SK-N-SH (cell line): ENCODE measurements at regions not wholly inside any gene's neighbourhood (a gene's known extent, or its start where the extent isn't known, plus 50 kb on each side); places are given as distances from the start of the nearest gene placed in this dataset.

Source experiments
- CTCF ChIA-PET: fragments of 300-600, 350-600 bp; formaldehyde crosslinking; extraction: SDS; loops from one replicate; lab custom pipeline; 2021; lab: Yijun Ruan, JAX
- POLR2A ChIA-PET: fragments of 350-600 bp; sonication (Branson Sonifier 250); formaldehyde crosslinking; extraction: SDS; loops from one replicate; lab custom pipeline; 2020; ENCODE audit warnings: antibody characterized with exemption, inconsistent platforms; lab: Yijun Ruan, JAX
- DNase-seq: peaks from one replicate; pipeline ENCODE4 v3.0.0; 2012
- H2AFZ ChIP-seq: fragments of 200-600 bp; sonication (generic); 2 replicates; pipeline ENCODE4 v1.8.1; 2016; ENCODE audit warnings: antibody characterized with exemption, mild to moderate bottlenecking, low read depth
- H3F3A ChIP-seq: fragments of 200-600 bp; sonication (generic); replicated peaks from 2 replicates; pipeline ENCODE3; 2016; ENCODE audit warnings: antibody characterized with exemption, mild to moderate bottlenecking; ENCODE audit not compliant: insufficient read depth
- H3K27ac ChIP-seq, 2 experiments: fragments of 200-500 bp in 1 of 2; fragments of 200-600 bp in 1 of 2; sonication (Bioruptor generic) in 1 of 2; sonication (generic), shearing (Covaris generic) in 1 of 2; 2 replicates each; pipeline versions ENCODE4 v1.5.1 to v1.6.1; 2014 to 2016; ENCODE audit warnings: low read depth in 2 of 2, inconsistent platforms in 1 of 2, low read length in 1 of 2, mild to moderate bottlenecking in 1 of 2, mixed read lengths in 1 of 2
- H3K27me3 ChIP-seq: fragments of 200-600 bp; sonication (generic), shearing (Covaris generic); 2 replicates; pipeline ENCODE4 v1.6.1; 2016; ENCODE audit warnings: mixed run types; ENCODE audit not compliant: insufficient read depth
- H3K36me3 ChIP-seq, 2 experiments: fragments of 200-500 bp in 1 of 2; fragments of 200-600 bp in 1 of 2; sonication (Bioruptor generic) in 1 of 2; sonication (generic) in 1 of 2; replicated peaks in 1 of 2; 2 replicates each; pipeline versions ENCODE3 to v1.5.1; 2014 to 2016; ENCODE audit warnings: low read length in 1 of 2, mild to moderate bottlenecking in 1 of 2; ENCODE audit not compliant: insufficient read depth in 2 of 2, control insufficient read depth in 1 of 2
- H3K4me1 ChIP-seq, 2 experiments: fragments of 200-500 bp in 1 of 2; fragments of 200-600 bp in 1 of 2; sonication (Bioruptor generic) in 1 of 2; sonication (generic), shearing (Covaris generic) in 1 of 2; 2 replicates each; pipeline versions ENCODE4 v1.5.1 to v1.6.1; 2014 to 2016; ENCODE audit warnings: low read depth in 1 of 2, low read length in 1 of 2, mixed run types in 1 of 2; ENCODE audit not compliant: insufficient read depth in 2 of 2, control insufficient read depth in 1 of 2
- H3K4me2 ChIP-seq: fragments of 200-600 bp; sonication (generic), shearing (Covaris generic); 2 replicates; pipeline ENCODE4 v1.6.1; 2017; ENCODE audit warnings: mixed run types
- H3K4me3 ChIP-seq, 2 experiments: fragments of 200-500 bp in 1 of 2; fragments of 200-600 bp in 1 of 2; sonication (Bioruptor generic) in 1 of 2; sonication (generic), shearing (Covaris generic) in 1 of 2; 2 replicates each; pipeline versions ENCODE4 v1.5.1 to v1.8.1; 2014 to 2016; ENCODE audit warnings: low read depth in 2 of 2, inconsistent platforms in 1 of 2, low read length in 1 of 2, mild to moderate bottlenecking in 1 of 2, mixed read lengths in 1 of 2, moderate library complexity in 1 of 2
- H3K79me2 ChIP-seq: fragments of 200-600 bp; sonication (generic); 2 replicates; pipeline ENCODE4 v1.8.1; 2017; ENCODE audit warnings: mild to moderate bottlenecking; ENCODE audit not compliant: insufficient read depth
- H3K9ac ChIP-seq: fragments of 200-600 bp; sonication (generic); 2 replicates; pipeline ENCODE4 v1.6.1; 2017; ENCODE audit warnings: mixed run types
- H3K9me2 ChIP-seq: fragments of 200-600 bp; sonication (generic); 2 replicates; pipeline ENCODE4 v1.6.1; 2017; ENCODE audit warnings: mixed run types
- H3K9me3 ChIP-seq: fragments of 200-600 bp; sonication (generic); 2 replicates; pipeline ENCODE4 v1.6.1; 2017; ENCODE audit warnings: mixed run types, mild to moderate bottlenecking, moderate library complexity
- H4K20me1 ChIP-seq: fragments of 200-600 bp; sonication (generic); 2 replicates; pipeline ENCODE4 v1.6.1; 2017; ENCODE audit warnings: mild to moderate bottlenecking, mixed run types; ENCODE audit not compliant: insufficient read depth
- EP300 ChIP-seq, 2 experiments: IDR thresholded peaks; 2 replicates each; pipeline versions ENCODE4 v1.4.0 to v1.6.1; 2012; ENCODE audit warnings: borderline replicate concordance in 1 of 2, low read depth in 1 of 2, low read length in 1 of 2
- FOSL2 ChIP-seq: IDR thresholded peaks from 2 replicates; pipeline ENCODE4 v1.4.0; 2012; ENCODE audit warnings: low read depth, mild to moderate bottlenecking, moderate library complexity, borderline replicate concordance
- FOXJ3 ChIP-seq: sonication (generic); formaldehyde crosslinking; IDR thresholded peaks from 2 replicates; pipeline ENCODE4 v1.5.1; 2020; ENCODE audit warnings: mild to moderate bottlenecking, missing genetic modification reagents
- GABPA ChIP-seq: IDR thresholded peaks from 2 replicates; pipeline ENCODE4 v1.4.0; 2012; ENCODE audit warnings: low read depth, mild to moderate bottlenecking
- GATA2 ChIP-seq: sonication (generic); formaldehyde crosslinking; IDR thresholded peaks from 2 replicates; pipeline ENCODE4 v1.5.0; 2020; ENCODE audit warnings: mild to moderate bottlenecking, missing genetic modification reagents
- IRF3 ChIP-seq: fragments of 150-350 bp; IDR thresholded peaks from 2 replicates; pipeline ENCODE4 v1.6.1; 2016; ENCODE audit warnings: mild to moderate bottlenecking, low read depth, low read length
- JUND ChIP-seq: IDR thresholded peaks from 2 replicates; pipeline ENCODE4 v1.4.0; 2012
- MAX ChIP-seq: IDR thresholded peaks from 2 replicates; pipeline ENCODE4 v1.4.0; 2012; ENCODE audit warnings: low read depth
- MEF2A ChIP-seq: IDR thresholded peaks from 2 replicates; pipeline ENCODE4 v1.4.0; 2012; ENCODE audit warnings: low read depth, borderline replicate concordance
- NFIC ChIP-seq: IDR thresholded peaks from 2 replicates; pipeline ENCODE4 v1.4.0; 2012; ENCODE audit warnings: borderline replicate concordance
- POLR2AphosphoS5 ChIP-seq: IDR thresholded peaks from 2 replicates; pipeline ENCODE4 v1.6.1; 2012; ENCODE audit warnings: low read depth, low read length
- RCOR1 ChIP-seq: fragments of 150-350 bp; IDR thresholded peaks from 2 replicates; pipeline ENCODE4 v1.6.1; 2017; ENCODE audit warnings: antibody characterized with exemption, low read length
- SIN3A ChIP-seq: IDR thresholded peaks from 2 replicates; pipeline ENCODE4 v1.6.1; 2012; ENCODE audit warnings: low read depth, mild to moderate bottlenecking, low read length, moderate library complexity, borderline replicate concordance
- YY1 ChIP-seq: IDR thresholded peaks from 2 replicates; pipeline ENCODE4 v1.4.0; 2012; ENCODE audit warnings: low read depth, mild to moderate bottlenecking
- WGBS: methylation state at CpG from one replicate; pipeline ENCODE4 v1.1.6; 2017; ENCODE audit warnings: low lambda C conversion rate; 5-methylcytosine and 5-hydroxymethylcytosine counted together
- TF ChIP-seq, protein P1 (sequence below): IDR thresholded peaks from 2 replicates; pipeline ENCODE4 v1.6.1; 2012; ENCODE audit warnings: mild to moderate bottlenecking, low read depth, low read length, moderate library complexity
- TF ChIP-seq, protein P2 (sequence below): IDR thresholded peaks from 2 replicates; pipeline ENCODE4; 2012
- TF ChIP-seq, protein P3 (sequence below): fragments of 150-350 bp; IDR thresholded peaks from 2 replicates; pipeline ENCODE4 v1.6.1; 2017; ENCODE audit warnings: antibody characterized with exemption, low read length, low read depth, borderline replicate concordance

- TF ChIP-seq POLR2AphosphoS5 = no peak
- TF ChIP-seq, all 33 proteins: peak for 0
These were observed 1624.2 kb downstream of the SUCLG1 start (continued) for GRCh38 chr2:82834893-82835292.

- TF ChIP-seq NFIC = no peak
- no peak for TF ChIP-seq GATA2 (CRISPR knock-in tag)
- TF ChIP-seq POLR2AphosphoS5 = no peak
- TF ChIP-seq GABPA = no peak
- no peak for TF ChIP-seq EP300 (IDR thresholded peaks at IDR 0.05; ENCODE audit: borderline replicate concordance in 1 of 2, low read depth in 1 of 2, low read length in 1 of 2)
- TF ChIP-seq FOXJ3 (CRISPR knock-in tag) = no peak
- TF ChIP-seq, protein P1, sequence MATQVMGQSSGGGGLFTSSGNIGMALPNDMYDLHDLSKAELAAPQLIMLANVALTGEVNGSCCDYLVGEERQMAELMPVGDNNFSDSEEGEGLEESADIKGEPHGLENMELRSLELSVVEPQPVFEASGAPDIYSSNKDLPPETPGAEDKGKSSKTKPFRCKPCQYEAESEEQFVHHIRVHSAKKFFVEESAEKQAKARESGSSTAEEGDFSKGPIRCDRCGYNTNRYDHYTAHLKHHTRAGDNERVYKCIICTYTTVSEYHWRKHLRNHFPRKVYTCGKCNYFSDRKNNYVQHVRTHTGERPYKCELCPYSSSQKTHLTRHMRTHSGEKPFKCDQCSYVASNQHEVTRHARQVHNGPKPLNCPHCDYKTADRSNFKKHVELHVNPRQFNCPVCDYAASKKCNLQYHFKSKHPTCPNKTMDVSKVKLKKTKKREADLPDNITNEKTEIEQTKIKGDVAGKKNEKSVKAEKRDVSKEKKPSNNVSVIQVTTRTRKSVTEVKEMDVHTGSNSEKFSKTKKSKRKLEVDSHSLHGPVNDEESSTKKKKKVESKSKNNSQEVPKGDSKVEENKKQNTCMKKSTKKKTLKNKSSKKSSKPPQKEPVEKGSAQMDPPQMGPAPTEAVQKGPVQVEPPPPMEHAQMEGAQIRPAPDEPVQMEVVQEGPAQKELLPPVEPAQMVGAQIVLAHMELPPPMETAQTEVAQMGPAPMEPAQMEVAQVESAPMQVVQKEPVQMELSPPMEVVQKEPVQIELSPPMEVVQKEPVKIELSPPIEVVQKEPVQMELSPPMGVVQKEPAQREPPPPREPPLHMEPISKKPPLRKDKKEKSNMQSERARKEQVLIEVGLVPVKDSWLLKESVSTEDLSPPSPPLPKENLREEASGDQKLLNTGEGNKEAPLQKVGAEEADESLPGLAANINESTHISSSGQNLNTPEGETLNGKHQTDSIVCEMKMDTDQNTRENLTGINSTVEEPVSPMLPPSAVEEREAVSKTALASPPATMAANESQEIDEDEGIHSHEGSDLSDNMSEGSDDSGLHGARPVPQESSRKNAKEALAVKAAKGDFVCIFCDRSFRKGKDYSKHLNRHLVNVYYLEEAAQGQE = no peak
- TF ChIP-seq, protein P2, sequence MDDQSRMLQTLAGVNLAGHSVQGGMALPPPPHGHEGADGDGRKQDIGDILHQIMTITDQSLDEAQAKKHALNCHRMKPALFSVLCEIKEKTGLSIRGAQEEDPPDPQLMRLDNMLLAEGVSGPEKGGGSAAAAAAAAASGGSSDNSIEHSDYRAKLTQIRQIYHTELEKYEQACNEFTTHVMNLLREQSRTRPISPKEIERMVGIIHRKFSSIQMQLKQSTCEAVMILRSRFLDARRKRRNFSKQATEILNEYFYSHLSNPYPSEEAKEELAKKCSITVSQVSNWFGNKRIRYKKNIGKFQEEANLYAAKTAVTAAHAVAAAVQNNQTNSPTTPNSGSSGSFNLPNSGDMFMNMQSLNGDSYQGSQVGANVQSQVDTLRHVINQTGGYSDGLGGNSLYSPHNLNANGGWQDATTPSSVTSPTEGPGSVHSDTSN = no peak
- TF ChIP-seq MAX = no peak
- TF ChIP-seq FOSL2 = no peak
- TF ChIP-seq, protein P3, sequence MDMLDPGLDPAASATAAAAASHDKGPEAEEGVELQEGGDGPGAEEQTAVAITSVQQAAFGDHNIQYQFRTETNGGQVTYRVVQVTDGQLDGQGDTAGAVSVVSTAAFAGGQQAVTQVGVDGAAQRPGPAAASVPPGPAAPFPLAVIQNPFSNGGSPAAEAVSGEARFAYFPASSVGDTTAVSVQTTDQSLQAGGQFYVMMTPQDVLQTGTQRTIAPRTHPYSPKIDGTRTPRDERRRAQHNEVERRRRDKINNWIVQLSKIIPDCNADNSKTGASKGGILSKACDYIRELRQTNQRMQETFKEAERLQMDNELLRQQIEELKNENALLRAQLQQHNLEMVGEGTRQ = no peak
- TF ChIP-seq MEF2A = no peak
- no peak for TF ChIP-seq IRF3
- TF ChIP-seq RCOR1 = no peak
- TF ChIP-seq JUND = no peak
- no peak for TF ChIP-seq SIN3A
- TF ChIP-seq YY1 = no peak
- TF ChIP-seq, all 33 proteins: peak for 0
- Histone ChIP-seq H3K9ac (no peak overlapping the region), H3K4me1 (no peaks in the 10 kb centered on the region), H4K20me1 (no peaks in the 10 kb centered on the region), H3K79me2 (no peaks in the 10 kb centered on the region), H3K36me3 (no peaks in the 10 kb centered on the region), H3K9me2 (no peaks in the 10 kb centered on the region), H2AFZ (no peak overlapping the region), H3K27me3 (no peaks in the 10 kb centered on the region), H3K4me2 (no peak overlapping the region), H3F3A (no peaks in the 10 kb centered on the region), H3K27ac (no peak overlapping the region), H3K4me3 (no peak overlapping the region), H3K9me3 (no peaks in the 10 kb centered on the region)
- DNase-seq = no peak
- ChIA-PET CTCF (no interaction called here), POLR2A (no interaction called here)
- 39% methylated on average over 2 of the region's 2 CpGs for WGBS
These were observed 1631.7 kb downstream of the SUCLG1 start for GRCh38 chr2:82827426-82827825.
